ENCODE measurements at regions not wholly inside any gene's neighbourhood (a gene's known extent, or its start where the extent isn't known, plus 50 kb on each side); places are given as distances from the start of the nearest gene placed in this dataset.
"Not testable (repeated sequence)": the region's sequence is repeated elsewhere in the genome, so short reads cannot be mapped to it uniquely, and the experiment has no call there.

DNA sequence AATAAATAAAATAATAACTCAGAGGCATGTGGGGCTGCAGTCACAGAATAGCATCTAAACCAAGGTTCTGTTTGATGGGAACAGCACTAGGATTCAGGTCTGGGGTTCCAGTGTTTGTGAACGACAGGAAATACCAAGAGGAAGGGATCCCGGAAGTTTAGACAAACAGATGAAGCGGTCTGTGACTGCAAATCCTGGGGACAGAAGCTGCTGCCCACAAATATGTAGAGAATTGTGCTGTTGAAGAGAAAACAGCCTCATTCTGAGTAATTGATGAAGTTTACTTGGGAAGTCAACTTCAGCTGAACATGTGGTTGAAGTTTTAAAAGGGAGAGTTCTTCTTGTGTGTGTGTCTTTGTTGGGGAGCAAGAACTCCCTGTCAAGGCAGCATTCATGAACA lies 98.4 kb upstream of the TBX5 start:
- DNase-seq (ENCODE audit: low read depth), result peak; percentile 2

DNA sequence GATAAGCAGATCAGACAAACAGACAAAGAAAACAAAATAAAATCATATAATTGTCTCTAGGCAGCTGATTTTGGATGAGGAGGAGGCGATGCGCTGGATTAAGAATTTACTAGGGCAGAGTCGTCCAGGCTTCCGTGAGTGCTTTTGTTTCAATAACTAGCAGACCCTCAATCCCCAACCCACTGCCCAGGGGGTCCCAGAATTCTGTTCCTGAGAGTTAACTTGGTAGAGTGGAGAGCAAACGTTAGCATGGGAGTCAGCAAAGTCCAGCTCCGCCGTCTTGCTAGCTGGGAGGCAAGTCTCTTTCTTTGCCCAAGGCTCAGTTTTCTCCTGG lies 95.5 kb upstream of the TBX5 start:
- DNase-seq (ENCODE audit: low read depth), result no peak

DNA sequence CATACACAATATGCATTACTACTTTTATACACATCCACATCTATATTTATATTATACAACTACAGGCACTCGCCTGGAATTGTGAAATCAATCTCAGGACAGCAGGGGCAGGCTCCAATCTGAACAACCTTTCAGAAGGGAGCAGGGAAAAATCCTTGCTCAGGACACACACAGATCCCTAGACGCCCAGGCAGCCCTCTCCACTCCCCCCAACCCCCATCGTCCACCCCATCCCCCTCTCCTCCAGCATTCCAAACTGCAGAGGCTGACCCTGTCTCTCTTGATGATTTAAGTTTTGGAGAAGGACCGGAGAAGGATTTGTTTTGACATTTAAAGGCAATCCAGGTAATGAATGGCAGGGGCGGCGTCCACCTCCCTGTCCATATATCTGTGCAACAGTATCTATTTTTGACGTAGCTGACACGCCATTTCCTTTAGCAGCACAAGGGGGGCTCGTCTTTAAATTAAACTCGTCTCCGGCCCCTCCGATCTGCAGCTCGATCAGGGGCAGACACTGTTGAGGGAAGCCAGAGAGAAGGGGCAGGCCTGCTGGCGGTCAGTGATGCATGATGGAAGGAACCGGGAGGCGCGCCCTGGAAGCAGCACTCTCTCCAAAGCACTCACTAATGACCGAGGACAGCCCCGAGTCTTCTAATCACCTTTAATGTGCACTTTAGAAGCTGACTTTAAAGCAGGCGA lies 95.0 kb upstream of the TBX5 start:
- no peak for DNase-seq (ENCODE audit: low read depth)

DNA sequence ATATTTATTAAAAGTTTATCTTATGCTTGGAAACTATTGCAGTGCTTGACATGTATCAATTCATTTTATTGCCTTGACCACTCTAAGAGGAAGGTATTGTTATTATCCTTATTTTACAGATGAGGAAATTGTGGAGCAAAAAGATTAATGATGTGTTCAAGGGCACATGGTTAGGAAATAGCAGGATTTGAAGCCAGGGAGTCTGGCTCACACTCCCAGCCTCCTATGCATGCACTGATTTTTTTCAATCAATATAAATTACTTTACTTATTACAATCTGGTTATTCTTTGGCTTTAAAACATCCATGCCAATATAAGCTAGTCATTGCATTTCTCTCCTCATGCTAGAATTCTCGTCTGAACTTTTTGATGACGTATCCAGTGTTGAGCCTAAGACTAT lies 94.2 kb upstream of the TBX5 start:
- DNase-seq (ENCODE audit: low read depth), result no peak

- DNase-seq (ENCODE audit: low read depth), result no peak
These were observed 93.4 kb upstream of the TBX5 start for GRCh38 chr12:114499338-114499737.

- DNase-seq (ENCODE audit: low read depth), result no peak
These were observed 86.0 kb upstream of the TBX5 start for GRCh38 chr12:114491916-114492315.

- DNase-seq (ENCODE audit: low read depth), result not testable (repeated sequence)
These were observed 79.0 kb upstream of the TBX5 start for GRCh38 chr12:114484822-114485459.

DNA sequence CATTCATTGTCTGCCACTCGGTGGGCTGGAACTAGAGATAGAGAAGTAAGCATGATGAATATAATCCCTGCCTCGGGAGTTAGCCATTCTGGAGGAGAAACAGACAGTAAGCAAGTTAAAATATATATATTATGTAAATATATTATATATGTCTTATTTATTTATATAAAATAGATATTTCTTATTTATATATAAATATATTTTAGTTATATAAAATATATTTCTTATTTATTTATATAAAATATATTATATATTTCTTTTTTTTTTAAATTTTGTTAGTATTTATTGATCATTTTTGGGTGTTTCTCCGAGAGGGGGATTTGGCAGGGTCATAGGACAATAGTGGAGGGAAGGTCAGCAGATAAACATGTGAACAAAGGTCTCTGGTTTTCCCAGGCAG lies 78.1 kb upstream of the TBX5 start:
- DNase-seq (ENCODE audit: low read depth), result no peak

DNA sequence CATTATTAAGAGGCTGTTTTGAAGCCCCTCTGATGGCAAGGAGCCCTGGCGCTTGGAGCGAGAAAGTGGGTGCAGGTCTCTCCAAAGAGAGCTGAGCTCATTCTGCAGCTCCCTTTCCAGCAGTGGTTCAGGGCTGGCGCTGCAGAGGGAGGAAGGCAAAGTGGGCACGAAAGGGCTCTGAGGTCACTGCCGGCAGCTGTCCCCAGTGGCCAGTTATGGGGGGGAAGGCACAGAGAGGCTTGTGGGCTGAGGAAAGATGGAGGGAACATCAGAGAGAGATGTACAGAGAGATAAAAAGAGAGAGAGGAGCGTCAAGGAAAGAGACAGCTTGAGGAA lies 75.2 kb upstream of the TBX5 start:
- DNase-seq (ENCODE audit: low read depth), result no peak

DNA sequence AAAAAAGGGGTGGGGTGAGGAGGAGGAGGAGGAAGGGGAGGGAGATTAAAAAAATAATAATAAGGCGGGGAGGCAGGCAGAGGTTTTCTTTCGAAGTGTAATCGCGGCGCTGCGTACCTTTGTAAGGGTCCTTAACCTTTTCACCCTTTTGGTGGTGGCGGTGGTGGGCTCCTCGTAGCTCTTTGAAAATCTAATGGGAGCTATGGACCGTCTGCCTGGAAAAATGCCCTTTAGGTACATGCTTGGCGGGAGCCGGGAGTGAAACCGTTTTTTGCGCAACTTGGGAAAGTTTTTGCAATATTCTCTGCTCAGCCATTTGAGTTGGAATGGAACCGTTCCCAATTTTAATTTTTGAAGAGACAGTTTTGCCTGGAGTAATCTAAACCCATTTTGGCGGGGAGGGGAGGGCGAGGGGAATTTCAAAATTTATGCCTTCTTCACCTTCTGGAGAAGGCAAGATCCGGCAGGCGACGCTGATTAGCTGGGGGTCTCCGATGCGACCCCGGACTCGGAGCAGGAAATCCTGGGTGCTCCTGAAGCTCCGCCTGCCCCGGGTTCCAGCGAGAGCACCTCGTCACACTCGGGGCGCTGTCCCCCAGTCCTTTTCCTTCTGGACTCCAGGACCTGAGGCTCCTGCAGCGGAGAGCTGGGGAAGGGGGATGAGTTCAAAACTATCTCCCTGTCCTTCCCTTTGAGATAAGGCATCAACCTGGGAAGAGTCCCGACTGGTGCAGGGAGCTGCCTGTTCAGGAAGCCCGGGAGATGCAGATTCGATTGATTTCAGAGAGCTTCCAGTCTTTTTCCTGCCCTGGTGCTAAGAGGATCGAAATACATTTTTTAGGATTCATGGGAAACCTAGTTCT lies 74.6 kb upstream of the TBX5 start:
- DNase-seq (ENCODE audit: low read depth), result no peak

- no peak for DNase-seq (ENCODE audit: low read depth)
These were observed 73.9 kb upstream of the TBX5 start for GRCh38 chr12:114479831-114480230.

- DNase-seq (ENCODE audit: low read depth), result no peak
These were observed 72.9 kb upstream of the TBX5 start for GRCh38 chr12:114478865-114479264.

DNA sequence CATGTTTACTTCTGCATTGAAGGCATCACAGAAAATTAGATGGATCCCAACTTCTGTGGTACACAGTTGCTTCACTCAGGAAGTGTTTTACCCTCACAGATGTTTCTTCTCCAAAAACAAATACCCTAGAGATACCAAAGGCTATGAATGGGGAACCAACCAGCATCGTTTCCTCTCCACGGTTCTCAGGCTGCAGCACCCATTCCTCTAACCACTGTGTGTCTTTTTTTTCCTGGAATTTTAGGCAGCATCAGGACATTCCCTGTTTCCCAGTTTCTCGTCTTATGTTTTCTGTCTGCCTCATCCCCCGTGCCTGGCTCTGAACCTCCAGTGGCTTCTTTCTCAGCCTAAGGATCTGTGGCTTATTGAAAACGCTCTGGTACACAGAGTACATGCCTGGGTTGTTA lies 72.0 kb upstream of the TBX5 start:
- no peak for DNase-seq (ENCODE audit: low read depth)

GRCh38 chr12:114476159-114476558 lies 70.2 kb upstream of the TBX5 start:
- DNase-seq (ENCODE audit: low read depth), result peak; percentile 19

DNA sequence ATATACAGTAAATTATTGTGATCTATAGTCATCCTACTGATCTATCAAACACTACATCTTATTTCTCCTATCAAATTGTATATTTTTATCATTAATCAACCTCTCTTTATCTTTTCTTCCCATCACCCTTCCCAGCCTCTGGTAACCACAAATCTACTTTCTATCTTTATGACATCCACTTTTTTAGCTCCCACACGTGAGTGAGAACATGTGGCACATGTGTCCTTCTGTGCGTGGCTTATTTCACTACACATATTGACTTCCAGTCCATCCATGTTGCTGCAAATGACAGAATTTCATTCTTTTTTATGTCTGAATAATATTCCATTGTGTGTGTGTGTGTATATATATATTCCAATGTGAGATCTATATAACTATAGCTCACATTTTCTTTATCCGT lies 67.8 kb upstream of the TBX5 start:
- no peak for DNase-seq (ENCODE audit: low read depth)

DNA sequence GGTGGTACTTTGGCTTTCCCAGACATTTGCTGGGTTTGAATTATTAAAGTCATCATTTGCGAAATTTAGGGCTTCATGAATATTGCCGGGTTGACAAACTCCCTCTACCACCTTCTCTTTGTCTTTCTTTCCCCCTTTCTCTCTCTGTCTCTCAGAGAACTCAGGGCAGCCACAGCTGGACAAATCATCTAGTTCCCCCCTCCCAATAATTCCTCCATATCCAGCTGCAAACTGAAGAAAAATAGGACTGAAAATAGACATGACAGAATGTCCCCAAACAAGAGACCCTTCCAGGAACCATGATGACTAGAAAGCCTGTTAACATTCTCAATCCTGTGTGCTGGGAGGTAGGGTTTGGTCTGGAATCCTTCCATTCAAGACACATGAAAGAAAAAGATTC lies 67.1 kb upstream of the TBX5 start:
- DNase-seq (ENCODE audit: low read depth), result no peak

- DNase-seq (ENCODE audit: low read depth), result no peak
These were observed 51.7 kb upstream of the TBX5 start for GRCh38 chr12:114457620-114458019.
